ENCODE measurements at regions not wholly inside any gene's neighbourhood (a gene's known extent, or its start where the extent isn't known, plus 50 kb on each side); places are given as distances from the start of the nearest gene placed in this dataset.

DNA sequence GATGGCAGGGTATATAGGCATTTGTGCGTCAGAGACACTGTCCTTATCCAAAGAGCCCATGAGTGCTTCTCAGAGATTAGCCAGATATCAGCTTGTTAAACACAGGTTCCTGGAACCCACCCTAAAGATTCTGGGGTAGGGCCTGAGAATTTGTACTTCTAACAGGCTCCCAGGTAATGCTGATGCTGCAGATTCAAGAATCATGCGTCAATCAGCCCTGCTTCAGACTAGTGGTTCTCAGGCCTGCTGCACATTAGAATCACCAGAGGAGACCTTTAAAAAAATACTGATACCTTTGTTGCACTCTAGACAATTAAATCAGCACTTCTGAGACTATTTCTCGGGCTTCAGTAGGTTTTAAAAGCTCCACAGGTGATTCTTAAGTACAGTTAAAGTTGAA is 369.5 kb downstream of the MFSD1 start:
- DNase-seq, result no peak
- intact Hi-C loops (cut with DNase I; ENCODE audit: low total_unique reads), result no loop called here
- H3K9me3 ChIP-seq, result no peaks in the 10 kb centered on the region
- no peak overlapping the region for H3K4me3 ChIP-seq
- WGBS, 5 donors, result 38 to 76% (median 55%) methylated on average over 3 of the region's 3 CpGs
- no peaks in the 10 kb centered on the region for H3K4me1 ChIP-seq
- no peaks in the 10 kb centered on the region for H3K36me3 ChIP-seq
- H3K27me3 ChIP-seq (replicated peaks in 1 of 7), result no peaks in the 10 kb centered on the region
- H3K27ac ChIP-seq, result no peak overlapping the region
- TF ChIP-seq POLR2A (IDR thresholded peaks at IDR 0.05) (no peak), POLR2AphosphoS5 (IDR thresholded peaks at IDR 0.05) (no peak)
- TF ChIP-seq, protein P1, sequence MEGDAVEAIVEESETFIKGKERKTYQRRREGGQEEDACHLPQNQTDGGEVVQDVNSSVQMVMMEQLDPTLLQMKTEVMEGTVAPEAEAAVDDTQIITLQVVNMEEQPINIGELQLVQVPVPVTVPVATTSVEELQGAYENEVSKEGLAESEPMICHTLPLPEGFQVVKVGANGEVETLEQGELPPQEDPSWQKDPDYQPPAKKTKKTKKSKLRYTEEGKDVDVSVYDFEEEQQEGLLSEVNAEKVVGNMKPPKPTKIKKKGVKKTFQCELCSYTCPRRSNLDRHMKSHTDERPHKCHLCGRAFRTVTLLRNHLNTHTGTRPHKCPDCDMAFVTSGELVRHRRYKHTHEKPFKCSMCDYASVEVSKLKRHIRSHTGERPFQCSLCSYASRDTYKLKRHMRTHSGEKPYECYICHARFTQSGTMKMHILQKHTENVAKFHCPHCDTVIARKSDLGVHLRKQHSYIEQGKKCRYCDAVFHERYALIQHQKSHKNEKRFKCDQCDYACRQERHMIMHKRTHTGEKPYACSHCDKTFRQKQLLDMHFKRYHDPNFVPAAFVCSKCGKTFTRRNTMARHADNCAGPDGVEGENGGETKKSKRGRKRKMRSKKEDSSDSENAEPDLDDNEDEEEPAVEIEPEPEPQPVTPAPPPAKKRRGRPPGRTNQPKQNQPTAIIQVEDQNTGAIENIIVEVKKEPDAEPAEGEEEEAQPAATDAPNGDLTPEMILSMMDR (IDR thresholded peaks at IDR 0.05 in 8 of 11, conservative IDR thresholded peaks at IDR 0.05 in 3 of 11), result no peak

- H3K27me3 ChIP-seq (replicated peaks in 1 of 7), result no peaks in the 10 kb centered on the region
- H3K9me3 ChIP-seq, result no peaks in the 10 kb centered on the region
- no peak for DNase-seq
- WGBS, 5 donors, result 62 to 75% (median 65%) methylated on average over 2 of the region's 2 CpGs
- intact Hi-C loops (cut with DNase I; ENCODE audit: low total_unique reads), result no loop called here
- no peaks in the 10 kb centered on the region for H3K4me1 ChIP-seq
- TF ChIP-seq POLR2A (IDR thresholded peaks at IDR 0.05) (no peak), POLR2AphosphoS5 (IDR thresholded peaks at IDR 0.05) (no peak)
- TF ChIP-seq, protein P1 (IDR thresholded peaks at IDR 0.05 in 8 of 11, conservative IDR thresholded peaks at IDR 0.05 in 3 of 11), result no peak
- no peaks in the 10 kb centered on the region for H3K36me3 ChIP-seq
- H3K4me3 ChIP-seq, result no peak overlapping the region
- H3K27ac ChIP-seq, result no peak overlapping the region
Observed at GRCh38 chr3:159172473-159172872, 370.6 kb downstream of the MFSD1 start.

DNA sequence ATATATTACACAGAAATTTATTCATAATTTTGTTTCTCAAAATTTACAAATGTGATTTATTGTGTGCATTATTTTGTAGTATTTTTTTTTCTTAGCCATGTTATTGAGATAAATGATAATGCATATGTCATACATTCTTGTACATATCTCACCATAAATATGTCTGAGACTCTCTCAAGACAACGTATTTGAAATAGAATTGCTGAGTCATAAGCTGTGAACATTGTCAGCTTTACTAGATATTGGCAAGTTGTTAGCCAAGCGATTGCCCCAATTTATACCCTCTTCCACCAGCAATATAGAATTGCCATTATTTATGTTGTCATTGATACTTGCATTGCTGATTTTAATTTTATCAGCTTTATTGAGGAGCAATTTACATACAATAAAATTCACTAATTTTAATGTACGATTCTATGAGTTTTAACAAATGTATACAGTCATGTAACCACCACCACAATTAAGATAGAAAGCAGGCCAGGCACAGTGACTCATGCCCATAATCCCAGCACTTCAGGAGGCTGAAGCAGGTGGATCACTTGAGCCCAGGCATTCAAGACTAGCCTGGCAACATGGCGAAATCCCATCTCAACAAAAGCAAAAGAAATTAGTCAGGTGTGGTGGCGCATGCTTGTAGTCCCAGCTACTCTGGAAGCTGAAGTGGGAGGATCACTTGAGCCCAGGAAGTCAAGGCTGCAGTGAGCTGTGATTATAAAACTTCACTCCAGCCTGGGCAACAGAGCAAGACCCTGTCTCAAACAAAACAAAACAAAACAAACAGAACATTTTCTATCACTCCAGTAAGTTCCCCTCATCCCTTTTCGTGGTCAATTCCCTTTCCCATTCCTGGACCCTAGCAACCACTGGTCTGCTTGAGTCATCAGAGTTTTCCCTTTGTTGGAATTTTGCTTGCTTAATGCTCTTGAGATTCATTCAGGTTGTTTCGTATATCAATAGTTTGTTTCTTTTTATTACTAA is 373.1 kb downstream of the MFSD1 start:
- 61 to 71% (median 67%) methylated on average over 7 of the region's 7 CpGs for WGBS, 5 donors

More for the DNA sequence above, 373.1 kb downstream of the MFSD1 start:
- H3K27ac ChIP-seq, result no peak overlapping the region
- intact Hi-C loops (cut with DNase I; ENCODE audit: low total_unique reads), result no loop called here
- no peaks in the 10 kb centered on the region for H3K36me3 ChIP-seq
- no peaks in the 10 kb centered on the region for H3K27me3 ChIP-seq (replicated peaks in 1 of 7)
- H3K4me1 ChIP-seq, result no peaks in the 10 kb centered on the region
- no peaks in the 10 kb centered on the region for H3K9me3 ChIP-seq
- H3K4me3 ChIP-seq, result no peak overlapping the region
- DNase-seq, result no peak
- TF ChIP-seq, protein P1 (IDR thresholded peaks at IDR 0.05 in 8 of 11, conservative IDR thresholded peaks at IDR 0.05 in 3 of 11), result no peak
- no peak for TF ChIP-seq POLR2AphosphoS5 (IDR thresholded peaks at IDR 0.05)
- TF ChIP-seq POLR2A (IDR thresholded peaks at IDR 0.05), result no peak

All from spleen (tissue), 11 donors.